HG03521 (cell line): ENCODE measurements at regions not wholly inside any gene's neighbourhood (a gene's known extent, or its start where the extent isn't known, plus 50 kb on each side); places are given as distances from the start of the nearest gene placed in this dataset.
"Not testable (repeated sequence)": the region's sequence is repeated elsewhere in the genome, so short reads cannot be mapped to it uniquely, and the experiment has no call there.

Source experiments
- ATAC-seq: cut with Tn5 transposase; IDR thresholded peaks from one replicate; pipeline ENCODE4 v1.9.1; 2021; ENCODE audit warnings: mild to moderate bottlenecking, moderate library complexity; ENCODE audit not compliant: unreplicated experiment

GRCh38 chr5:63564789-63565188, 397.5 kb downstream of the HTR1A start:
- no peak for ATAC-seq

GRCh38 chr5:63563008-63563917, 399.0 kb downstream of the HTR1A start:
- ATAC-seq = no peak

- ATAC-seq = no peak
Measured at GRCh38 chr5:63555874-63556273, 406.4 kb downstream of the HTR1A start.

- no peak for ATAC-seq
Measured at GRCh38 chr5:63554191-63554590, 408.1 kb downstream of the HTR1A start.

- ATAC-seq = no peak
Measured at GRCh38 chr5:63553073-63553472, 409.2 kb downstream of the HTR1A start.

- no peak for ATAC-seq
Measured at GRCh38 chr5:63535840-63536602, 426.2 kb downstream of the HTR1A start.

- ATAC-seq = no peak
Measured at GRCh38 chr5:63524281-63524680, 438.0 kb downstream of the HTR1A start.

GRCh38 chr5:63516006-63516405, 446.2 kb downstream of the HTR1A start:
- ATAC-seq = no peak

- ATAC-seq = no peak
Measured at GRCh38 chr5:63500242-63500641, 462.0 kb downstream of the HTR1A start.

- no peak for ATAC-seq
Measured at GRCh38 chr5:63495225-63495624, 467.0 kb downstream of the HTR1A start.

- no peak for ATAC-seq
Measured at GRCh38 chr5:63483338-63483737, 478.9 kb downstream of the HTR1A start.

- ATAC-seq = no peak
Measured at GRCh38 chr5:63473335-63473967, 488.8 kb downstream of the HTR1A start.

GRCh38 chr5:63456279-63456678, 506.0 kb downstream of the HTR1A start:
- no peak for ATAC-seq

GRCh38 chr5:63451188-63451587, 511.1 kb downstream of the HTR1A start:
- no peak for ATAC-seq

GRCh38 chr5:63439537-63439936, 522.7 kb downstream of the HTR1A start:
- no peak for ATAC-seq

- ATAC-seq = no peak
Measured at GRCh38 chr5:63409737-63410136, 552.5 kb downstream of the HTR1A start.

- ATAC-seq = no peak
Measured at GRCh38 chr5:63408984-63409383, 553.3 kb downstream of the HTR1A start.

GRCh38 chr5:63401436-63402046, 560.7 kb downstream of the HTR1A start:
- ATAC-seq = peak; percentile 91

- ATAC-seq = no peak
Measured at GRCh38 chr5:63400079-63400478, 562.2 kb downstream of the HTR1A start.

GRCh38 chr5:63398346-63398745, 563.9 kb downstream of the HTR1A start:
- ATAC-seq = no peak

- ATAC-seq = not testable (repeated sequence)
Measured at GRCh38 chr5:63388188-63388587, 574.1 kb downstream of the HTR1A start.
